HG02981 (cell line): ENCODE measurements at regions not wholly inside any gene's neighbourhood (a gene's known extent, or its start where the extent isn't known, plus 50 kb on each side); places are given as distances from the start of the nearest gene placed in this dataset.

ENCODE experiments used
- ATAC-seq: cut with Tn5 transposase; IDR thresholded peaks from one replicate; pipeline ENCODE4 v1.9.1; 2021; ENCODE audit warnings: mild to moderate bottlenecking, moderate library complexity; ENCODE audit not compliant: unreplicated experiment

DNA sequence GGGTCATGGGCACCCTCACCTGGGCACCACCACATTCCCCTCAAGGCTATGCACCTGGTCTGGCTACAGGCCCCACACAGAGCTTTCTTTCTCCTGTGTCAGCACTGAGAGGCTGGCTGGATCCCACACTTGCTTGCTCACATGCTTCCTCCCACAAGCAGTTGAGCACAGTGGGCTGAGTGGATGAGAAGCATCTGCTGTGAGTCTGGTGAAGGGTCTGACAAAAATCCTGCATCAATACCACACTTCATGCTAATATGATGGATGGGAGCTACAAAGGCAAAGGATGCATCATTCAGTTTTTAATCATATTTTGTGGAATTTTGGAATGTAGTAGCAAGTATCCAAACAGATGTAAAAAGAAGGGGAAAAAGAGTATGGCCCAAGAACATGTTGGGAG, 830.8 kb upstream of the PTPRD start:
- ATAC-seq = no peak

DNA sequence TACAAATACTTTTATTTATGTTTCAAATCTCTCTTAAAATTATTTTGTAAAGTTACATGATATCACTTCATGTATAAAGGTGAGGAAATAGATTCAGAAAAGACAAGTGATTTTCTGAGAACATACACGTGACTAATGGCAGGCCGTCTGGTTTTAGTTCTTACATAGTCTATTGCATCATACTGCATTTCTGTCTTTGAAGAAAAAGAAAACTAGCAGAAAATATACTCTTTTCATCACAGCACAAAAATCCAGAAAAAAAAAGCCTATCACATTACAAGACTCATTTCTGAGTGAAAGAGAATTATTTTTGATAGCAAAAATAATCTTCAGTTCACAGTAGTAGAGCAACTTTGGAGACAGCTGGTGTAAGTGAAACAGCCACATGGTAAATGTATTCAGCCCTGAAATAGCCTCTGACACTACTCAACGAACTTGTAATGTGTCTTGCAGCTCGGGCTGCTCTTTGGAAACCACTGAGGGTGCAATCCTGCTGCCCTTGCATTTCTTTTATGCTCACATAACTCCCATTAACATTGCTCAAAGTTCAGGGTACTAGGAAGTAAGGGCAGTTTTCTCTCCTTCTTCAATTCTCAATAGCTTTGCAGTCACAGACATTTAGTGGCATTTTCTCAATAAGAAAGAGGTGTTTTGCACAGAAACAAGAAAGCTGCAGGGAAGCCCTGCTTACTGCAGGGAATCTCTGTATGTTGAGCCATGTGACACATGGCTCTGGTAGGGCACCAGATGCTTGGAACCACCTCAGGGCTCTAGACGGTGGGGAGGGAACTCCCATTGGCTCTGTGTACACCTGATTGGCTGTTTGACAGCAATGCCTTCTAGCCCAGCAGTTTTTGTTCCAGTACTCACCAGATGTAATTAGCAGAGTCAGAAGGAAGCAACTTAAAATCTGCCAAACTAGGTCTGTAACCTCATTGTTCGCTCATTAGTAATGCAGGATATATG, 845.3 kb upstream of the PTPRD start:
- no peak for ATAC-seq

DNA sequence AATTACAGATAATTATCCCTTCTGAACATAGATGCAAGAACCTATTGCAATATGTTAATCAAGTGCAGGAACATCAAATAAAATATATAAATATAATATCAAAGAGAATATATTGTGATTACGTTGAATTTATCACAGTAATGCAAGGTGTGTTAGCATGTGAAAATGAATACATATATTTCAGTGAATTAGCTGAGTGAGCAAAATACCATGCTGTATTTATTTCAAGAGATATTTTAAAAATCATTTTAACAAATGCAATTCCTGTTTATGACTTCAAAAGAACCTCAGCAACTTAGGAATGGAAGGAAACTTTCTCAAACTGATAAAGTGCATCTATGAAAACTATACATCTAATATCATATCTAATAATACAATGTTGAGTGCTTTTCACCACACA, 856.9 kb upstream of the PTPRD start:
- no peak for ATAC-seq

DNA sequence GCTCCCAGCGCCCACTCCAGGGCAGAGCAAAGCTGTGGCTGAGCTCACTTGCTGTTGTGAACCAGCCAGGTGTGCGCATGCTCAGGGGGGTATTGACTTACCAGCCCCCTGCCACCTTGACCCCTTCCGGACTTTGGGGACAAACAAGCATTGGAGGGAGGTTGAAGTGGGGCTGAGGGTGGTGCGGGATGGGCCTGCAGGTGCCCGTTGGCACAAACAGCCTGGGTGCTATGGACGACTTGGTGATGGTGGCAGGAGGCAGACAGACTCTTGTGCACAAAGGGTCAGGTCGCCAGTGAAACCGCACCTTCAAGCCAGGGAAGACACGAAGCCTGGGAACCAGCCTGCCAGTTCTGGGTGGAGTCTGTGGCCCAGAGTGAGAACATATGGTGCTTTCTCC, 858.5 kb upstream of the PTPRD start:
- ATAC-seq = no peak

DNA sequence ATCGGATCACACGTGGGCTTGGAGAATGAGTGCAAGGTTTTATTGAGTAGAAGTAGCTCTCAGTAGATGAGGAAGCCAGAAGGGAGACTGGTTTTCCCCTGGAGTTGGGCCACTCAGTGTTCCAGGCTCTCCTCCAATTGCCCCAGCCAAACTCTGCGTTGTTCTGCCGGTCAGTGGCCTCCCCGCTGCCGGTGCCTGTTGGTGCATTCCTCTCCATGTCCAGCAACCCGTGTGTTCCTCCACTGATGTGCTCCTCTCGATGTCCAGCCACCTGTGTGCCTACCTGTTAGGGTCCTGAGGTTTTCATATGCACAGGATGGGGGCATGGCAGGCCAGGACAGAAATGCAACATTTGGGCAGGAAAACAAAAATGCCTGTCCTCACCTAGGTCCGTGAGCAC, 888.0 kb upstream of the PTPRD start:
- no peak for ATAC-seq

DNA sequence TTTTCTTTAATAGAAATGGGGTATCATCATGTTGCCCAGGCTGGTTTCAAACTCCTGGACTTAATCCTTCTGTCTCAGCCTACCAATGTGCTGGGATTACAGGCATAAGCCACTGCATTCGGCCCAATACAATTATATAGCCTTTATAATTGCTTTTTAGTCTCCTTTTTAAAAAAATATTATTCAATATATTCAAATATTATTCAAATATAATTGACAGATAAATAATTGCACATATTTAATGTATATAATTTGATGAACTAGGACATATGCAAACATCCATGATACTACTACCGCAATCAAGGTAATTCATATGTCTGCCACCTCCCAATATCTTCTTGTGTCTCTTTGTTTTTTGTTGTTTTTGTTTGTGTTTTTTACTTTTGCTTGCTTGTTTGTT, 894.2 kb upstream of the PTPRD start:
- ATAC-seq = no peak

DNA sequence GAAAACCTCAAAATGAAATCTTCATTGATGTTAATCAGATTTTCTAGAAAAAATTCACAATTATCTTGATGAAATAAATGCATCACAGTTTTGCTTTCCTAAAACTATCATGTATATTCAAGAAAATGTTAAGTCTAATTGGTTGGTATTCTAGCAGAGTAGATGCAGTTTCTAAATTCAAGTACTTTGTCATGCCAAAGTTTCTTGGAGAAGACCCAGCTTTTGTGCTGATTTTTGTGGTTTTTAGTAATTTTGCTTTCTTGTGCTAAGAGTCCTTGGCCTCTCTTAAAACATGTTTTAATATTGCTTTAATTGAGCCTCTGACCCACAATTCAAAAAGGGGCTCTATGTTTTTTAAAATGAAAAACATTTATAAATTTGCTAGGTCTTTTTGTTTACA, 924.8 kb upstream of the PTPRD start:
- no peak for ATAC-seq

DNA sequence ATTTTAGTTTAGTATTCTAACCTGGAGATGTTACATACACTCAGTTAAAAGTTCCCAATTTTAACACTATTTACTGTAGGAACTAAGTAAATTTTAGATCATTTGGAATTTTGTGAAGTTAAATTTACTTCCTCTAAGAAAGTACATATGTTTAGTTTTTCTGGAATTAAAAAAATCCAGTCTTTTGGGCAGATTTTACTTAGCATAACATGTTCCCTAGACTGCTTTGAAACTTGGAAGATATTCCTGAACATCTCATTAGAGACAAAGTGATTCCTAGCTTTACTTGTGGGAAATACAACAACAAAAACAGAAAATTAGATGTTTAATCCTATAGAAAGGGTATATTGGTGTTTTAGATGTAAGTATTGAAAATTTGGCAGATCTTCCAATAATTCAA, 930.0 kb upstream of the PTPRD start:
- ATAC-seq = no peak

DNA sequence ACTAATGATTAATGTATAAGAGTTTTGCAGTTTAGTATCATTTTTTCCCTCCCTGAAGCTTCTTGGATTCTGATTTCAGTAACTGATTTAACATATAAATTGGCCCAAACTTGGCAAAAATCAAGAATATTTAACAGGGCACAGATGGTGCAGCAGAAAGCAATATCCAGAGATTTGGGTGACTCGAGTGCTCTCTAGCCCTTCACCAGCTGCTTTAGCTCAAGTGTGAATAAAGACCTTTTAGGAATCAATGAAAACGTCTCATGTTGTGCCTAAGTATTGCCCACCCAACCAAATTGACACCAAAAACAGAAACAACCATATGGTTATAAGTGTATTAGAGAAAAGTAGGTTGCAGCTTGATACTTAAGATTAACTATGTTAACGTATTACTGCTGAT, 933.4 kb upstream of the PTPRD start:
- ATAC-seq = no peak

DNA sequence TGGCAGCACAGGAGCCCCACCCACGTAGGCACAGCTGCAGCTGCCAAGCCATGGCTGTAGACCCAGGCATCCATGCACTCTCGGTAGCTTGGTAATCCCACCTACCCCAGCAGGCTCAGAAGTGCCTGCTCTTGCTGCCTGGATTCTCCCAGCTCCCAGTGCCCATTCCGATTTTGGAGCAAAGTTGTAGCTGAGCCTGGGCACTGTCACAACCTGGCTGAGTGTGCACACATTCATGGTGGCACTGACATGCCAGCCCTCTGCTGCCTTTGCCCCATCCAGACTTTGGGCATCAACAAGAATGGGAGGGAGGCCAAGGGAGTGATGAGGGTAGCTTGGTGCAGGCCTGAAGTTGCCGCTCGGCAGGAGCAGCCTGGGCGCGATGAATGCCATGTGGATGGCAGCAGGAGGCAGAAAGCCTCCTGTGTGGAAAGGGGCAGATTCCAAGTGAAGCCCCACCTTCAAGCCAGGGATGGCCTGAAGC, 936.6 kb upstream of the PTPRD start:
- no peak for ATAC-seq

DNA sequence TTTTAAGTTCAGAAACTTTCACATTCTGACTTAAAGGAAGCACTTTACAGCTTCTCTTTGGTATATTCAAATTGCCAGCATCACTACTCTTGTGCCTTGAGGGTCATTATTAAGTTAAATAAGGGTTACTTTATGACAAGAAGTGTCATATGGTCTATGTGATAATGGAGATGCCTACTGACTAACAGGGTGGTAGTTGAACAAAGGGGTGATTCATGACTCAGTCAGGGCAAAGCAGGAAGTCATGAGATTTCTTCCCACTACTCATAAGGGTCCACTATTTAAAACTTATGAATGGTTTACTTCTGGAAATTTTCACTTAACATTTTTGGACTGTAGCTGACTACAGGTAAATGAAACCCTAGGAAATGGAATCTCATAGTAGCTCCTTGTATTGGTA, 938.3 kb upstream of the PTPRD start:
- no peak for ATAC-seq

DNA sequence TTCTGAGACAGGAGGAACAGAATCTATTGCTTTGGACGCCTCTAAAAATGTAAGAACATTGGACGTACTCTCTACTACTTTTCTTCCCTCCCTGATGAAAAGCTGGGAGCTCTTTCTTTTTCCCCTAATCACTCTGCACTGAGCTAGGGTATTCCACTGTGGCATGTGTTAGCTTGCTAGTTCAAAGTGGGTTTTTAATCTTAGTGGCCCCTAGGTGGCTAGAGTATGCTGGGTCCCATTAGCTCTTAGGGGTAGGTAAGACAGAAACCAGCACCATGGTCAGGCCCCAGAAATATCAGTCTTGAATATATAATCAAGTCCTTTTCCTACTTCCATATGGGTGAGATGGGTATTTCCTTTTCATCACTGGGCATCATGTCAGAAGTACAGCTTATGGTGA, 945.2 kb upstream of the PTPRD start:
- ATAC-seq = no peak

DNA sequence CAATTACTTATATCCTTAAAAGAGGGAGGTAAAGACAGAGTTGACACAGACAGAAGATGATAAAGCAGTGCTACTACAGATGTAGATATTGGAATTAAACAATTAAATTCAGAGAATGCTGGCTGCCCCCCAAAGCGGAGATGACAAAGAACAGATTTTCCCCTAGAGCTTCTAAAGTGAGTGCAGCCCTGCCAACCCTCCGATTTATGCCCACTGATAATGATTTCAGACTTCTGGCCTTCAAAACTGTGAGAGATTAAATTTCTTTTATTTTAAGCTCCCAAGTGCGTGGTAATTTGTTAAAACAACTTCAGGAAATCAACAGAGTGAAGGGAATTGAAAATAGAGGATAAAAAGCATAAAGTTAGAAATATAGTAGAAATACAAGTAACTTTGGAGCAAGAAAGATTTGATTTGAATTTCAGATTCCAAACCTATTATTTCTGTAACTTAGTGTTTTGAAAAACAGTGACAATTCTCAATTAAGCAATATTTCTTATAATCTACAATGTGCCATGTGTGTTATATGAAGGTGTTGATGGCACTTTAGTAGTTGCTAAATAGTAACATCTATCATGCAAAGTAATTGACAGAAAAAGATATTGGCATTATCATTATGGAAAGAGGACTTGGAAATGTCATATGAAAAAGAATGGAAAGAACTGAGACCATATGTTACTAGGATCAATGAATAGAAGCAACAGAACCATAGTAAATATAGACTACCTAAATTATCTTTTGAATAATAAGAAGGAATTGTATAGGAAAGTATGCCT, 946.4 kb upstream of the PTPRD start:
- ATAC-seq = no peak

DNA sequence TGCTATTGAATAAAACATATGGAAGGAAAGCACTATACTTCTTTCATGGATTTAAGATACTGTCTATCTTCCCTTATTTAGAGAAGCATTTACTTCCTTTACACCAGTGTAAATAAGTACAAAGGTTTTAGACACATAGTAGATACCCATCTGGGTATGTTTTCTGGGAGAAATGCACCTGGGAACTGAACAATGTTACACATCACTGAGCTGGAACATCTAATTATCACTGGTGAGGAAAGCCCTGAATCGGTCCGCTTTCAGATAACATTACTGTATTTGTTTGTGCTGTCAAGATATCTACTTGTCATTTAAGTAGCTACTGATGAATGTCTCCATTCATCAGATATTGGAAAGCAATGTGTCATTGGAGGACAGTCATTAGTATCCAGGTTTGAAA, 964.7 kb upstream of the PTPRD start:
- no peak for ATAC-seq

DNA sequence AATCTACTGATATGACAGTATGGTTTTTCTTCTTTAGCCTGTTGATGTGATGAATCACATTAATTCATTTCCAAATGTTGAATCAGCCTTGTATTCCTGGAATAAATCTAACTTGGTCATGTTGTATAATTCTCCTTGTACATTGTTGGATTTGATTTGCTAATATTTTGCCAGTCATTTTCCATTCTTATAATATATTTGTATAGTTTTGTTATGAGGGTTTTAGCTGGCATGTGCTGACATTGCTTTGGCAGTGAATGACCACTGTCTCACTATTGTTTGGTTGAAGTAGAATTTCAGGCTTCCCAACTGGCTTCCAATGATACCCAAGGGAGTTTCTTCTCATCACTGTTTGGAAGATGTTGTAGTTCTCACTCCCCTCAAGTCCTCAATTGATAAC, 983.0 kb upstream of the PTPRD start:
- ATAC-seq = no peak

DNA sequence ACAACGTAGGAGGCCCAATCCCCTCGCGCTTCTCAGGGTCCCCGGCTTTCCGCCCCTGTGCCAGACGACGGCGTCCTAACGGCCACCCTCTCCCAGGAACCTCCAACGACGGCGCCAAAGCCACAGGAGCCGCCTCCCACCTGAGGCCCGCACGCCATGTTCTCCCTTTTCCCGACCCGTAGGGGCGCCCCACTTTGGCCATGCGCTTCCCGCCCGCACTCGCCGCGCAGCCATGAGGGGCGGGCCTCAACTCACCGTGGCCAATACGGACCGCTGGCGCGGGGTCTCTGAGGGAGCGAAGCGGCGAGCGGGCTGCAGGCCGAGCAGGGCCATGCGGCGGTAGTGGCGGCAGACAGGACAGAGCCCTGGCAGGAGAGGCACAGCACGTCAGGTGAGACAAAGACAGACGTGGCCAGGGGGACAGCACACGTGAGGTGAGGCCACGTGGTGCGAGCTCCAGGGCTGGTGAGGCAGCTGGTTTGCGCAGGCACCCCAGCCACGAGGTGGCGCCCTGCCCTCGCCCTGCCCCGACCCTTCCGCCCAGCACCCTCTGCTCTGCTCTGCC, 1005.5 kb upstream of the PTPRD start:
- no peak for ATAC-seq

DNA sequence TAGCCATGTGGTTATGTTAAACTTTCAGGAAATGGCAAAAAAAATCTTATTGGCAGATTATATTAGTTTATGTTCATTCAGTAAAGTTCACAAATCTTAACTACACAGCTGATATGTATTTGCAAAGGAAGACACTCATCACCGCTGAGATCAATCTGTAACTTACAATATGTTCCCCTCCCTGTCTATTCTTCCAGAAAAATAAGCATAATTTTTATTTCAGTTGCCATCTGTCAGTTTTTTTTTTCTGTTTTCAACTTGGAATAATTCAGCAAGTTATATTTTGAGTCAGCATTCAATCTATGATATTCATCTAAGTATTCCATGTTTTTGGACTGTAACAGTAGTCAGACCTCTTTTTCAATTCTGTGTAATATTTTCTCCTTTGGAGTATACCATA, 1019.9 kb upstream of the PTPRD start:
- ATAC-seq = no peak

DNA sequence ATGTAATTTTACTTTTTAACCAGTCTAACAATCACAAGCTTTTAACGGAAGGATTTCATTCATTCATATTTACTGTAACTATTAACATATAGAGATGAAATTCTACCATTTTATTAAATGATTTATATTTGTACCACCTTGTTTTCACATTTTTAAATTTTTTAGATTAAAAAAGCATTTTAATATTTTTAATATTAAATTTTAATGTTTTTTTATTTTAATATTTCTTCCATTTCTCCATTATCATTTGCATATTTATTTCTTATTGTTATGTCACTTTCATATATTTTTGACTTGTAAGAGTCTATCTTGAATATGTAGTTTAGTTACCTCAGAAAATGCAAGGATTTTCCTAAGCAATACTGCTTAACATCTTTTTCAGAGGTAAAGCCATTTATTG, 1034.0 kb upstream of the PTPRD start:
- no peak for ATAC-seq

DNA sequence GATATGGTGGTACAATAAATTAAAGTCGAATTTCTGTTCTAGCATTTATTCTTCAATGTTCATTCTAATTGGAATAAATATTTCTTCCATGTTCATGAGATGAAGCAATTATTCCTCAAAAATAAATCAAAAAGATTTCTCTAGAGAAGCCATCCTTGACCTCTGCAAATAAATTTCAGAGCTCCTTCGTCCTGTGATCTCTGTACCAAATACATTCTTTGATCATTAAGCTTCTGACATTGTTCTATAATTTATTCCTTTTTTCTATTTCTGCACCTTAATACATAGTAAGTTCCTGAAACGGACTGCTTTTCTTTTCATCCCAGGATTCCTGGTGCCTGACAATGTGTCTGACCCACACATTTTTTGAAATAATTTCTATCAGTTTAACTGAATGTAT, 1039.3 kb upstream of the TYRP1 start:
- no peak for ATAC-seq

DNA sequence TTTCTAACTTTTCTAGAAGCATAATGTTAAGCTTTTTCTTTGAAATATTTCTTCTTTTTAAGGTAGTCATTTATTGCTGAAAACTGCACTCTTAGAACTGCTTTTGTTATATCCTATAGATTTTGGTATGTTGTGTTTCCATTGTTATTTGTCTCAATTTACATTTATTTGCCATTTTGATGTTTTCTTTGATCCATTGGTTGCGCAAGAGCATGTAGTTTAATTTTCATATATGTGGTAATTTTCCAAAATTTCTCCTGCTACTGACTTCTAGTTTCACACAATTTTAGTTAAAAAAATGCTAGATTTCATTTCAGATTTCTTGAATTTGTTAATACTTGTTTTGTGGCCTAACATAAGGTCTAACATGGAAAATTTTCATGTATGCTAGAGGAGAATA, 1029.3 kb upstream of the TYRP1 start:
- ATAC-seq = no peak

DNA sequence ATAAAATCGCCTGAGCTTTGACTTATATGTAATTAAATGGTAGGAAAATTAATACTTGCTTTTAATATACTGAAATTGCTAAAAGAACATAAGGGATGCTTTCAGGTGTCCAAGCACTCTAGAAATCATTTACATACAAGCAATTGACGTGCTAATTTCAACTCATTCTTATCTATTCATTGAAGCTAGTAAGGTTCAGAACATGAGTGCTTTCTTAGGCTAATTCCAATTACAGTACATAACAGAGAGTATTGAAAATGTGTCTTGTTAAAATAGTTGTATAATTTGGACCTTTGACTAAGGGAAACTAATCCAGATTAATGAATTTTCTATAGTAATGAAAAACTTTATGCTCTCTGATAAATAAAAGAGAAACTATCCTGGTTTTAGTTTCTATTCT, 1016.4 kb upstream of the TYRP1 start:
- ATAC-seq = no peak

DNA sequence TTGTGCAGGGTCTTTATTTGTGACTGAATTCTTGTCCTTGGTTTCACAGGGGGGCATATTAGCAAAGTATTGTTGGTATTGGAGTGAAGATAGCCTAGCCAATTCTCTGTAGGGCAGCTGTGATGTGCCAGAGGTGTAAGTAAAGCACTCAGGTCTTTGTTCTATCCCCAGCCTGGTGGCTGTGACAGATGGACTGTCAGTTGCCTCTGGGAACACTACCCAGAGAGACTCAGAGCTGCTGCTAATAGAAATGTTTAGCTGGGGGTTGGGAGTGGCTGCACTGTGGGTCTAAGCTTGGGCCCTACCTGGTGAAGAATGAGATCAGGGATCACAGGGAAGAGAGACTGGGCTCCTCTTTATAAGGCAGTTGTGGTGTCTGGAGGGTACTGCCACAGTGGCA, 1006.5 kb upstream of the TYRP1 start:
- ATAC-seq = no peak
